ENCODE measurements at regions not wholly inside any gene's neighbourhood (a gene's known extent, or its start where the extent isn't known, plus 50 kb on each side); places are given as distances from the start of the nearest gene placed in this dataset.

GRCh38 chr20:22916021-22916842 lies 118.9 kb upstream of the SSTR4 start:
- DNase-seq (ENCODE audit: low read depth in 2 of 2) = no peak

GRCh38 chr20:22918286-22918983 lies 116.7 kb upstream of the SSTR4 start:
- DNase-seq (ENCODE audit: low read depth in 2 of 2) = no peak

GRCh38 chr20:22920898-22921297 lies 114.2 kb upstream of the SSTR4 start:
- DNase-seq (ENCODE audit: low read depth in 2 of 2) = no peak

GRCh38 chr20:22921595-22922421 lies 113.3 kb upstream of the SSTR4 start:
- DNase-seq (ENCODE audit: low read depth in 2 of 2) = no peak

GRCh38 chr20:22922987-22923386 lies 112.1 kb upstream of the SSTR4 start:
- DNase-seq (ENCODE audit: low read depth in 2 of 2) = no peak

- DNase-seq (ENCODE audit: low read depth in 2 of 2) = no peak
Observed at GRCh38 chr20:22924046-22924737, 110.9 kb upstream of the SSTR4 start.

- no peak for DNase-seq (ENCODE audit: low read depth in 2 of 2)
Observed at GRCh38 chr20:22924949-22925612, 110.0 kb upstream of the SSTR4 start.

GRCh38 chr20:22925613-22925983 lies 109.5 kb upstream of the SSTR4 start:
- DNase-seq (ENCODE audit: low read depth in 2 of 2) = no peak

- DNase-seq (ENCODE audit: low read depth in 2 of 2) = no peak
Observed at GRCh38 chr20:22927537-22927936, 107.6 kb upstream of the SSTR4 start.

- DNase-seq (ENCODE audit: low read depth in 2 of 2) = no peak
Observed at GRCh38 chr20:22928679-22929078, 106.4 kb upstream of the SSTR4 start.

- DNase-seq (ENCODE audit: low read depth in 2 of 2) = no peak
Observed at GRCh38 chr20:22929661-22930060, 105.5 kb upstream of the SSTR4 start.

GRCh38 chr20:22931653-22932608 lies 103.2 kb upstream of the SSTR4 start:
- DNase-seq (ENCODE audit: low read depth in 2 of 2) = no peak

GRCh38 chr20:22939181-22939580 lies 95.9 kb upstream of the SSTR4 start:
- DNase-seq (ENCODE audit: low read depth in 2 of 2) = no peak

- DNase-seq (ENCODE audit: low read depth in 2 of 2) = no peak
Observed at GRCh38 chr20:22940350-22940749, 94.8 kb upstream of the SSTR4 start.

- no peak for DNase-seq (ENCODE audit: low read depth in 2 of 2)
Observed at GRCh38 chr20:22941550-22941949, 93.6 kb upstream of the SSTR4 start.

GRCh38 chr20:22942742-22943141 lies 92.4 kb upstream of the SSTR4 start:
- DNase-seq (ENCODE audit: low read depth in 2 of 2) = no peak

GRCh38 chr20:22944062-22944461 lies 91.0 kb upstream of the SSTR4 start:
- DNase-seq (ENCODE audit: low read depth in 2 of 2) = no peak

GRCh38 chr20:22944936-22945335 lies 90.2 kb upstream of the SSTR4 start:
- DNase-seq (ENCODE audit: low read depth in 2 of 2) = no peak

GRCh38 chr20:22946596-22946995 lies 88.5 kb upstream of the SSTR4 start:
- no peak for DNase-seq (ENCODE audit: low read depth in 2 of 2)

All from stimulated activated CD4-positive, alpha-beta T cell treated with anti-CD3 and anti-CD28 coated beads, Interleukin-1b, Interleukin-23, amount 100 ng/mL, for 4 hours (primary cell).